RCC 7860 (cell line): ENCODE measurements at regions not wholly inside any gene's neighbourhood (a gene's known extent, or its start where the extent isn't known, plus 50 kb on each side); places are given as distances from the start of the nearest gene placed in this dataset.

Source experiments
- DNase-seq: peaks from one replicate; pipeline ENCODE4 v3.0.0-alpha.2; 2015; ENCODE audit warnings: low spot score
- FAIRE-seq: peaks from 2 replicates; lab custom pipeline; 2012; peaks lifted over from hg19 to GRCh38; lab: Jason Lieb, UNC

GRCh38 chr1:99561952-99562351 is 84.0 kb upstream of the PALMD start:
- no peak for DNase-seq
- no peak for FAIRE-seq

DNA sequence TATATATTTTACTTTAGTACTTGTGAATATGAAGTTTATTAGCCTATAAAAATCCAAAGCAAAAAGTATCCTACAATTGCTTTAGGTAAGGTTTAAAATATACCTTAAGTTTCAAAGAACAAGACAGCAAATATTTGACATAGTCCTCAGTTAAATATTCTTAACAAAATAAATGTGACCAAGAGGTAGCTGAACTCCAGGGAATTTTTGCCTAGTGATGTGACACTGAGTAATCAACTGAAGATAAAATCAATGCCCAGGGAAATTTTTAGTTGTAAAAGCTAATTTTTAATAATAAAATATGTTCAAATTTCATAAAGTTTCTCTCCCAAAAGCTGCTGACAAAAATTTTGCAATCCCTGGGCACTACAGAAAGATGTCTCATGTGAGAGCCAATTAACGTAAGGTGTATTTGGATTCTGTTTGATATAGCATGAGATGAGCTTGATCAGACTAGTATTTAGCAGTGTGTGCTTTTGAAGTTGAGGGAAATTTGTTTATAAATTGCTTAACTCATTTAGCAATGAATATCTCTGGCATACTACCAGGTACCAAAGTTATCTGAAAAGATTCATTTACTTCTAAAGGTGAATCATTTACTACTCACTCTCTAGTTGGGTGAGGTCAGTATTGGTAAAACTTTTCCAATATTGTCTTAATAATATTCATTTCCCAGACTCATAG is 80.2 kb upstream of the PALMD start:
- peak; percentile 81 for FAIRE-seq
- no peak for DNase-seq

DNA sequence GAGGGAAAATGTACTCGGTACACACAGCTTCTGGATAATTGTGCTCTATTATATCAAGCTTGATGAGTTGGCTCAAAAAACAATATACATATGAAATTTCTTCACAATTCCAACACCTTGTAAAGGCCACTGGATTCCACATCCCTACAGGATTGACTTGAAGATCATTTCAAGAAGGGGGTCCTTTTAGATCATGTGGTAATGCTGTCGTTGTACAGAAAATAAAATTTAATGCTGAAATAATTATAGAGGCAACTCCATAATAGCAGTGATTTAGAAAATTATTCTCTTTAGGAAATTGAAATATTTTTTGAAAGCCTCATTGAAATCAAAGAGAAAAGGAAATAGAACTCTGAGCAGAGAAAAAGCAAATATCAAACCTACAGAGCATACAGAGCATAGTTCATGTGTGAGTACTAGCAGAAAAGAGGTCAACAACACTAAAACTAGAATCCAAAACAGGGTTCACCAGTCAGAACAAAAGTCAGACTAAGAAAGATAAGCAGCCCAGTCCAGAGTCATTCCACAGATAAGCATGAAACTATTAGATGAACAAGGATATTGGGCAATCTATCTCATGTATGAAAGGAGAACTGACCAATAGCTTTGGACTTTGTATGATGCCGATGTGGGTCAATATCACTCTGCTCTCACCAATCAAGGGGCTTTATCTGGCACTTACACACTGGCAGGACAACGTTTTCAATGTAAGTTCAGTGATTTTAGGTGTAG is 79.5 kb upstream of the PALMD start:
- no peak for DNase-seq
- no peak for FAIRE-seq

- DNase-seq (no peak), FAIRE-seq (no peak)
Observed at GRCh38 chr1:99570486-99571089, 75.3 kb upstream of the PALMD start.

DNA sequence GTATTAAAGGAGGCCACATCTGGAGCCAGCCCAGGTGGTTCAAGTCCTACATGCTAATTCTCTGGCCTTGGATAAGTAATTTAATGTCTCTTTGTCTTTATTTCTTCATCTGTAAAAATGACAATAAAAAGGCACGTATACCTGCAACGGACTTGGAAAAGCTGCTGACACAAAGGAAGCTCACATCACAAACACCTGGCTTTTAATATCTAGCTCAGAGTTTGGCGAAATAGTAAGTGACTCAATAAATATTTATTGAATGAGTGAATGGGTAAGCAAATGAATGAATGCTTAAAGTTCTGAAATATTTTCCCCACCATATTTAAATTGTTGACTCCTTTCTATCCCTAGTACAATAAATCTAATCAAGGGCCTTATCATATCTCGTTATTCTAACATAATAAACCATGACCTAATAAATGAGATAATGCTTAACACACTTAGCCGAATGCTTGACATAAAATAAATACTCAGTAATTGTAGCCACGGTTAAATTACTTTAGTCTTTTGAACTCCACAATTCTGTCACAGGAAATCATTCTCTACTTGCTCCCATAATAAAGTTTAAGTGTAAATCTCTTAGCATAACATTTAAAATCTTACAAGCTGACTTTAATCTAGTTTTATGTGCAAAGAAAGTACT is 74.7 kb upstream of the PALMD start:
- DNase-seq (no peak), FAIRE-seq (no peak)

GRCh38 chr1:99573431-99574217 is 72.3 kb upstream of the PALMD start:
- DNase-seq = no peak
- no peak for FAIRE-seq

- DNase-seq = no peak
- FAIRE-seq = no peak
Observed at GRCh38 chr1:99577313-99577712, 68.6 kb upstream of the PALMD start.

- no peak for FAIRE-seq
Observed at GRCh38 chr1:99579691-99580172, 66.2 kb upstream of the PALMD start.

GRCh38 chr1:99580451-99580850 is 65.5 kb upstream of the PALMD start:
- no peak for DNase-seq
- FAIRE-seq = no peak

More at GRCh38 chr1:99579691-99580172, 66.2 kb upstream of the PALMD start:
- DNase-seq = no peak

DNA sequence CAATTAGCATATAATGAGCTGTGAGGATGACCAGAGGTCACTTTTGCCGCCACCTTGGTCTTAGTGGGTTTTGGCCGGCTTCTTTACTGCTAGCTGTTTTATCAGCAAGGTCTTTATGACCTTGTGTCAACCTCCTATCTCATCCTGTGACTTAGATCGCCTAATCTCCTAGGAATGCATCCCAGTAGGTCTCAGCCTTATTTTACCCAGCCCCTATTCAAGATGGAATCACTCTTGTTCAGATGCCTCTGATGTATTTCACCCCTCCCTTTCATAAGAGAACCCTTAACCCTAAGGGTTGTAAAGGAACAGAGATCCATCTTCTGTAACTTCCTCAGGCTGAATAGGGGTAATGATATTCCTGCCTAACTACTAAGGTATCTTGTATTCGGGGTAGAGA is 58.9 kb upstream of the PALMD start:
- no peak for FAIRE-seq
- DNase-seq = no peak

GRCh38 chr1:99589186-99589636 is 56.7 kb upstream of the PALMD start:
- FAIRE-seq = no peak
- no peak for DNase-seq

- FAIRE-seq (peak; percentile 97), DNase-seq (peak; percentile 96)
Observed at GRCh38 chr1:99590578-99591209, 55.2 kb upstream of the PALMD start.

- no peak for DNase-seq
- no peak for FAIRE-seq
Observed at GRCh38 chr1:99591886-99592285, 54.0 kb upstream of the PALMD start.

DNA sequence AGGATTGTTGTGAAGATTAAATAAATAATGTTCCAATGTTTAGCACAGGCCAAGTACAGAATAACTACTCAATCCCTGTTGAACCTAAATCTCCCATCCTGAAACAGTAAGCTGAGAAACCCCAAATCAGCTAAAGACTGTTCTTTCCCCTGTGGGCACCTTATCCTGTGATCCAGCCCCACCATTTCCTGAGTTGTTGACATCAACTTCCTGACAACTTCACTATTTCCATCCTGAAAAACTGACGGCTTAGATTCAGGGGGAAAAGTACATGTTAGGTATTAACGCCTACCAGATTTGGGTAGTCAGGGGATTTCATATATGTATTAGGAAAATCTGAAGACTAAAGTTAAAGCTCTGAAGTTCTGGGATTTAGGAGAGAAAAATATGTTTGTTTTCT is 51.7 kb upstream of the PALMD start:
- FAIRE-seq (no peak), DNase-seq (no peak)

DNA sequence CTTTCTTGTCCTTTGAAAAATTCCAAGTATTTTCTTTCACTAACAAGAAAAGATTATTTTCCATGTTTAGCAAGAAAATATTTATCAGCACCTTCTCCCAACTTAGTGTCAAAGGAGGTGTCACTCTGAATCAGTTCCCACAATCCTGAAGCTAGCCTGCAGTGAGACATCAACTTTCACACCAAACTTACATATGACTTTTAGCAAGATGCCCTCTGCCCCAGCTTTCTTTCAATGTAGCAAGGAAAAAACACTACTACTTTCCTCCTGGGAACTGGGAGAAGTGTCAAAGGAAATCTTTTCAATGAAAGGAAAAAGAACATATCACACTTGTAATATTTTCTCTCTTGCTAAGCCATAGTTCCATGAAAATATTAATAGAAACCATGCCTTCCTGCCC is 50.9 kb upstream of the PALMD start:
- FAIRE-seq (no peak), DNase-seq (no peak)

GRCh38 chr1:99595441-99595840 is 50.5 kb upstream of the PALMD start:
- FAIRE-seq (no peak), DNase-seq (no peak)
